Spleen (tissue), 11 donors: ENCODE measurements at regions not wholly inside any gene's neighbourhood (a gene's known extent, or its start where the extent isn't known, plus 50 kb on each side); places are given as distances from the start of the nearest gene placed in this dataset.
A peak's percentile ranks its signal among the peaks of the same experiment; 100 is the strongest.

Experiments used
- DNase-seq: peaks from one replicate; pipeline ENCODE4 v3.0.0-alpha.2; 2020
- H3K27ac ChIP-seq, 8 donors: fragments of 200-600 bp; sonication (generic) in 7 of 8; 1 replicate in 4 of 8; 2 replicates in 4 of 8; pipeline versions ENCODE4 v1.5.0 to v1.8.0; 2016 to 2021; ENCODE audit warnings: inconsistent platforms in 4 of 8, mild to moderate bottlenecking in 4 of 8, moderate library complexity in 1 of 8
- H3K27me3 ChIP-seq, 7 donors: fragments of 200-600 bp; sonication (generic) in 6 of 7; replicated peaks in 1 of 7; 1 replicate in 4 of 7; 2 replicates in 3 of 7; pipeline versions ENCODE4 v1.5.0 to v1.8.0; 2016 to 2021; ENCODE audit warnings: inconsistent platforms in 3 of 7, mild to moderate bottlenecking in 1 of 7
- H3K36me3 ChIP-seq, 6 donors: fragments of 200-600 bp; sonication (generic) in 5 of 6; 1 replicate in 4 of 6; 2 replicates in 2 of 6; pipeline versions ENCODE4 v1.5.0 to v1.8.0; 2016 to 2021; ENCODE audit warnings: inconsistent platforms in 2 of 6
- H3K4me1 ChIP-seq, 6 donors: fragments of 200-600 bp; sonication (generic) in 5 of 6; 1 replicate in 3 of 6; 2 replicates in 3 of 6; pipeline versions ENCODE4 v1.5.0 to v1.8.0; 2016 to 2021; ENCODE audit warnings: inconsistent platforms in 3 of 6
- H3K4me3 ChIP-seq, 8 donors: fragments of 200-600 bp; sonication (generic) in 7 of 8; 1 replicate in 4 of 8; 2 replicates in 4 of 8; pipeline versions ENCODE4 v1.5.0 to v1.8.0; 2016 to 2021; ENCODE audit warnings: inconsistent platforms in 4 of 8, mild to moderate bottlenecking in 4 of 8, moderate library complexity in 2 of 8
- H3K9me3 ChIP-seq, 8 donors: fragments of 200-600 bp; sonication (generic) in 7 of 8; 1 replicate in 4 of 8; 2 replicates in 4 of 8; pipeline versions ENCODE4 v1.5.0 to v1.8.0; 2016 to 2021; ENCODE audit warnings: inconsistent platforms in 4 of 8
- POLR2A ChIP-seq, 3 donors: fragments of 450-650 bp; IDR thresholded peaks; one replicate each; pipeline ENCODE4 v1.5.1; 2017; ENCODE audit warnings: antibody characterized with exemption in 3 of 3, mild to moderate bottlenecking in 1 of 3
- POLR2AphosphoS5 ChIP-seq, 3 donors: sonication (generic); formaldehyde crosslinking; IDR thresholded peaks; one replicate each; pipeline ENCODE4 v1.5.1; 2017; ENCODE audit warnings: antibody characterized with exemption in 3 of 3
- WGBS, 5 donors: extraction: QIAGEN DNeasy Blood & Tissue Kit in 3 of 5; methylation state at CpG; one replicate each; pipeline versions ENCODE4 v1.1.5 to v1.1.7; 2013 to 2018; 5-methylcytosine and 5-hydroxymethylcytosine counted together
- intact Hi-C: fragments of 100-400 bp; cut with DNase I; formaldehyde crosslinking; loops from one replicate; pipeline ENCODE4 v1.15.0; 2023; ENCODE audit warnings: low total_unique reads
- TF ChIP-seq, protein P1 (sequence below), 11 experiments: fragments of 200-600 bp in 7 of 11; fragments of 450-650 bp in 4 of 11; sonication (generic) in 4 of 11; IDR thresholded peaks in 8 of 11; conservative IDR thresholded peaks in 3 of 11; 1 replicate in 7 of 11; 2 replicates in 4 of 11; pipeline versions ENCODE4 v1.4.0 to v1.8.0; 2016 to 2021; ENCODE audit warnings: antibody characterized with exemption in 11 of 11, inconsistent platforms in 4 of 11, mild to moderate bottlenecking in 1 of 11
- donor health status: healthy with polysubstance abuse.
- donor health status: DM: no; HTN: no; CAD: no; lungs with moderate emphysema.
- donor health status: DM: no; HTN: no; CAD: no.
- donor health status: Bipolar disorder and iron deficiency.
- donor health status: healthy.
- donor health status: DM: no; HTN: no; CAD: no.
- donor health status: DM: yes; HTN: yes; CAD: no.

DNA sequence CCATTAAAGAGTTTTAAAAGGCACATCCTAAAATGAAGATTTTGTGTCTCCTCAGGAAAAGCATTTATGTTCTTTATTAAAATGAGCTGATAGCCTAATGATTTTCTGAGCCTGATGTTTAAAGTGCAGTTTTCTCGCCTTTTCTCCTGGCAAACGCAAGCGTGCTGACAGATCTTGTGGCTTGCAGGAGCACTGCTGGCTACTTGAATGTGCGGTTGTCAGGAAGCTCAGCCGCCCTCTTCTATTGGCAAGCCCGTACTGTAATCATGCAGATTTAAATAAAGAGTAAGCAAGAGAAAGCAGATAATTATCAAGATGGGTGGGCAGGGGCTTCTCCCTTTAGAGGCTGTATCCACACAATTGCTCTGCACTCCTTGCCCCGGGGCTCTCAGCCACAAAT, 139.5 kb upstream of the SPHKAP start:
- Histone ChIP-seq H3K27ac (no peak overlapping the region), H3K4me1 (peaks cover 0 to 6% (median 0%) of the 10 kb centered on the region in 6 donors), H3K9me3 (peaks cover 0 to 9% (median 0%) of the 10 kb centered on the region in 8 donors), H3K4me3 (no peak overlapping the region), H3K27me3 (no peaks in the 10 kb centered on the region), H3K36me3 (no peaks in the 10 kb centered on the region)
- intact Hi-C loops, result no loop called here
- TF ChIP-seq POLR2AphosphoS5 (IDR thresholded peaks at IDR 0.05) (no peak), POLR2A (IDR thresholded peaks at IDR 0.05) (no peak)
- TF ChIP-seq, protein P1, sequence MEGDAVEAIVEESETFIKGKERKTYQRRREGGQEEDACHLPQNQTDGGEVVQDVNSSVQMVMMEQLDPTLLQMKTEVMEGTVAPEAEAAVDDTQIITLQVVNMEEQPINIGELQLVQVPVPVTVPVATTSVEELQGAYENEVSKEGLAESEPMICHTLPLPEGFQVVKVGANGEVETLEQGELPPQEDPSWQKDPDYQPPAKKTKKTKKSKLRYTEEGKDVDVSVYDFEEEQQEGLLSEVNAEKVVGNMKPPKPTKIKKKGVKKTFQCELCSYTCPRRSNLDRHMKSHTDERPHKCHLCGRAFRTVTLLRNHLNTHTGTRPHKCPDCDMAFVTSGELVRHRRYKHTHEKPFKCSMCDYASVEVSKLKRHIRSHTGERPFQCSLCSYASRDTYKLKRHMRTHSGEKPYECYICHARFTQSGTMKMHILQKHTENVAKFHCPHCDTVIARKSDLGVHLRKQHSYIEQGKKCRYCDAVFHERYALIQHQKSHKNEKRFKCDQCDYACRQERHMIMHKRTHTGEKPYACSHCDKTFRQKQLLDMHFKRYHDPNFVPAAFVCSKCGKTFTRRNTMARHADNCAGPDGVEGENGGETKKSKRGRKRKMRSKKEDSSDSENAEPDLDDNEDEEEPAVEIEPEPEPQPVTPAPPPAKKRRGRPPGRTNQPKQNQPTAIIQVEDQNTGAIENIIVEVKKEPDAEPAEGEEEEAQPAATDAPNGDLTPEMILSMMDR (IDR thresholded peaks at IDR 0.05 in 8 of 11, conservative IDR thresholded peaks at IDR 0.05 in 3 of 11), result no peak
- DNase-seq, result no peak
- WGBS, 5 donors, result 88 to 92% (median 90%) methylated on average over 7 of the region's 7 CpGs

- TF ChIP-seq POLR2A (IDR thresholded peaks at IDR 0.05), result no peak
- TF ChIP-seq, protein P1 (IDR thresholded peaks at IDR 0.05 in 8 of 11, conservative IDR thresholded peaks at IDR 0.05 in 3 of 11), result peak in 3 of 11 experiments; percentile 13 to 27 (median 18)
- no peaks in the 10 kb centered on the region for H3K36me3 ChIP-seq
- peaks cover 0 to 6% (median 0%) of the 10 kb centered on the region in 6 donors for H3K4me1 ChIP-seq
- DNase-seq, result no peak
- H3K9me3 ChIP-seq, result no peaks in the 10 kb centered on the region
- no peak overlapping the region for H3K4me3 ChIP-seq
- H3K27ac ChIP-seq, result no peak overlapping the region
- WGBS, 5 donors, result 43 to 58% (median 48%) methylated on average over 1 of the region's 1 CpG
- no peaks in the 10 kb centered on the region for H3K27me3 ChIP-seq
- intact Hi-C loops, result no loop called here
These were observed 136.7 kb upstream of the SPHKAP start for GRCh38 chr2:228318218-228318617.

- no peaks in the 10 kb centered on the region for H3K27me3 ChIP-seq
- WGBS, 5 donors, result 77 to 88% (median 84%) methylated on average over 5 of the region's 5 CpGs
- DNase-seq, result no peak
- H3K4me3 ChIP-seq, result no peak overlapping the region
- no peak overlapping the region for H3K27ac ChIP-seq
- no peaks in the 10 kb centered on the region for H3K4me1 ChIP-seq
- H3K36me3 ChIP-seq, result no peaks in the 10 kb centered on the region
- intact Hi-C loops, result no loop called here
- peaks cover 0 to 17% (median 0%) of the 10 kb centered on the region in 8 donors for H3K9me3 ChIP-seq
- TF ChIP-seq POLR2AphosphoS5 (IDR thresholded peaks at IDR 0.05), result no peak
- no peak for TF ChIP-seq POLR2A (IDR thresholded peaks at IDR 0.05)
- TF ChIP-seq, protein P1 (IDR thresholded peaks at IDR 0.05 in 8 of 11, conservative IDR thresholded peaks at IDR 0.05 in 3 of 11), result no peak
These were observed 130.7 kb upstream of the SPHKAP start for GRCh38 chr2:228312172-228312571.

DNA sequence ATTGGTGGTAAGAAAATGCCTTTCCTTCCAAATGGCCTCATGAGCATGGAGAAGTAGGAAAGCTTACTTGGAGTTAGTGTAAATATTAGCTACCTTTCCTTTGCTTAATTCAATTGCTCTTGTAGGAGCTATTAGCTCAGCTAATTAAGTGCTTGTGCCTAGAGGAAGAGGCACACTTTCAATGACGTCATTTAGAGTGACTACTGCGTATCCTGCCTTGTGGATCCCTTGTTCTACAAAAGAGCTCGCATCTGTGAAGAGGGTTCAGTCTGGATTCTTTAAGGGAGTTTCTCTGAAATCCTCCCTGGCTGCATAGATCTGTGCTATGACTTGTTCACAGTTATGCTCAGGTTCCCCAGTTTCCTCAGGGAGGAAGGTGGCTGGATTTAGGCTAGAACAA, 122.5 kb upstream of the SPHKAP start:
- 74 to 94% (median 81%) methylated on average over 3 of the region's 3 CpGs for WGBS, 5 donors
- H3K36me3 ChIP-seq, result no peaks in the 10 kb centered on the region
- TF ChIP-seq POLR2A (IDR thresholded peaks at IDR 0.05) (no peak), POLR2AphosphoS5 (IDR thresholded peaks at IDR 0.05) (no peak)
- TF ChIP-seq, protein P1 (IDR thresholded peaks at IDR 0.05 in 8 of 11, conservative IDR thresholded peaks at IDR 0.05 in 3 of 11), result no peak
- no peak overlapping the region for H3K27ac ChIP-seq
- no peak for DNase-seq
- H3K4me3 ChIP-seq, result no peak overlapping the region
- peaks cover 0 to 33% (median 0%) of the 10 kb centered on the region in 8 donors for H3K9me3 ChIP-seq
- no peaks in the 10 kb centered on the region for H3K4me1 ChIP-seq
- intact Hi-C loops, result no loop called here
- H3K27me3 ChIP-seq, result no peaks in the 10 kb centered on the region
